Mucosa of descending colon (tissue), 3 donors: ENCODE measurements at regions not wholly inside any gene's neighbourhood (a gene's known extent, or its start where the extent isn't known, plus 50 kb on each side); places are given as distances from the start of the nearest gene placed in this dataset.

Experiments used
- ATAC-seq: fragments of 200-7000 bp; cut with Tn5 transposase; one replicate; pipeline ENCODE4 v1.9.1; 2020; ENCODE audit warnings: mild to moderate bottlenecking, moderate library complexity
- DNase-seq, 3 donors: peaks; one replicate each; pipeline ENCODE4 v3.0.0-alpha.2; 2020
- H3K36me3 ChIP-seq: fragments of 200-600 bp; one replicate; pipeline ENCODE4 v1.8.0; 2021; ENCODE audit warnings: low read depth, mild to moderate bottlenecking
- H3K4me1 ChIP-seq: fragments of 200-600 bp; one replicate; pipeline ENCODE4 v1.8.0; 2021; ENCODE audit warnings: low read depth, mild to moderate bottlenecking
- H3K4me3 ChIP-seq: fragments of 200-600 bp; one replicate; pipeline ENCODE4 v1.8.0; 2021; ENCODE audit warnings: mild to moderate bottlenecking
- H3K9me3 ChIP-seq: fragments of 200-600 bp; one replicate; pipeline ENCODE4 v1.8.0; 2021; ENCODE audit warnings: mild to moderate bottlenecking
- CTCF ChIP-seq: fragments of 200-600 bp; IDR thresholded peaks from one replicate; pipeline ENCODE4 v1.8.0; 2022; ENCODE audit warnings: antibody characterized with exemption, mild to moderate bottlenecking
- intact Hi-C, 2 donors: fragments of 100-400 bp; cut with DNase I in 1 of 2; cut with micrococcal nuclease in 1 of 2; formaldehyde crosslinking; loops; one replicate each; pipeline versions ENCODE4 v1.11.0 to v1.11.1; 2022; cut with DNase I, micrococcal nuclease
- donor health status: DM: no; HTN: no; CAD: no; lungs with moderate emphysema.
- donor health status: DM: no; HTN: no; CAD: no.
- donor health status: DM: no; HTN: yes; CAD: no.

GRCh38 chr2:217096474-217097225 is 236.8 kb upstream of the TNP1 start:
- DNase-seq (no peak), ATAC-seq (no peak)
- intact Hi-C loops = no loop called here
- H3K36me3 ChIP-seq = no peaks in the 10 kb centered on the region
- TF ChIP-seq CTCF = no peak
- H3K9me3 ChIP-seq = no peaks in the 10 kb centered on the region
- H3K4me3 ChIP-seq = no peak overlapping the region
- H3K4me1 ChIP-seq = no peaks in the 10 kb centered on the region

GRCh38 chr2:217095511-217096205 is 235.8 kb upstream of the TNP1 start:
- H3K4me1 ChIP-seq = no peaks in the 10 kb centered on the region
- no peak overlapping the region for H3K4me3 ChIP-seq
- intact Hi-C loops = no loop called here
- H3K9me3 ChIP-seq = no peaks in the 10 kb centered on the region
- no peak for ATAC-seq
- H3K36me3 ChIP-seq = no peaks in the 10 kb centered on the region
- no peak for TF ChIP-seq CTCF
- DNase-seq = no peak

- Histone ChIP-seq H3K4me3 (no peak overlapping the region), H3K9me3 (no peaks in the 10 kb centered on the region), H3K4me1 (no peaks in the 10 kb centered on the region), H3K36me3 (no peaks in the 10 kb centered on the region)
- TF ChIP-seq CTCF = no peak
- peak in 1 of 3 donors; percentile 18 for DNase-seq
- intact Hi-C loops = no loop called here
- no peak for ATAC-seq
Observed at GRCh38 chr2:217092710-217093379, 233.0 kb upstream of the TNP1 start.

GRCh38 chr2:217091531-217091930 is 231.7 kb upstream of the TNP1 start:
- ATAC-seq (no peak), DNase-seq (no peak)
- intact Hi-C loops = no loop called here
- H3K9me3 ChIP-seq = no peaks in the 10 kb centered on the region
- no peak overlapping the region for H3K4me3 ChIP-seq
- no peak for TF ChIP-seq CTCF
- H3K4me1 ChIP-seq = no peaks in the 10 kb centered on the region
- no peaks in the 10 kb centered on the region for H3K36me3 ChIP-seq

GRCh38 chr2:217090884-217091283 is 231.0 kb upstream of the TNP1 start:
- intact Hi-C loops = no loop called here
- Histone ChIP-seq H3K4me1 (no peaks in the 10 kb centered on the region), H3K4me3 (no peak overlapping the region), H3K36me3 (no peaks in the 10 kb centered on the region), H3K9me3 (no peaks in the 10 kb centered on the region)
- no peak for TF ChIP-seq CTCF
- no peak for ATAC-seq
- no peak for DNase-seq
